GM18520 (cell line): ENCODE measurements at regions not wholly inside any gene's neighbourhood (a gene's known extent, or its start where the extent isn't known, plus 50 kb on each side); places are given as distances from the start of the nearest gene placed in this dataset.

Experiments used
- ATAC-seq: cut with Tn5 transposase; IDR thresholded peaks from one replicate; pipeline ENCODE4 v1.9.1; 2021; ENCODE audit not compliant: unreplicated experiment

- no peak for ATAC-seq
These were observed 521.8 kb upstream of the ZEB2 start for GRCh38 chr2:145041706-145042105.

DNA sequence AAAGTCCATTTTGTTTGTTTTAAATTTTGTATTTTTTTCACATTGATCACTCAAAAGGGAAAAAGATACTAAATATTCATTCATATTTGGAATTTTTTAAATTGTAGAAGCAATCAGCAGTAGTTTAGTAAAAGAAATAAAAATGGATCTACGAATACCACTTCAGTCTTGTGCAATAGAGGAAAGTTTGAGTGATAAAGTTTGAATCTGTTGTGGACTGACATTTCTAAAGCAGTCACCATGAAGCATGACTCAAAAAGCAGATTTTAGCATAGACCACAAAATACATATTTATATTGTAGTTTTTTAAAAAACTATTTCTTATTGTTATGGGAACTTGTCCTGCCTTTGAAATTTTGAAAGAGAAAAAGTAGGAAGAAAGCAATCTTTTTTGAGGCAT lies 520.5 kb upstream of the ZEB2 start:
- no peak for ATAC-seq

DNA sequence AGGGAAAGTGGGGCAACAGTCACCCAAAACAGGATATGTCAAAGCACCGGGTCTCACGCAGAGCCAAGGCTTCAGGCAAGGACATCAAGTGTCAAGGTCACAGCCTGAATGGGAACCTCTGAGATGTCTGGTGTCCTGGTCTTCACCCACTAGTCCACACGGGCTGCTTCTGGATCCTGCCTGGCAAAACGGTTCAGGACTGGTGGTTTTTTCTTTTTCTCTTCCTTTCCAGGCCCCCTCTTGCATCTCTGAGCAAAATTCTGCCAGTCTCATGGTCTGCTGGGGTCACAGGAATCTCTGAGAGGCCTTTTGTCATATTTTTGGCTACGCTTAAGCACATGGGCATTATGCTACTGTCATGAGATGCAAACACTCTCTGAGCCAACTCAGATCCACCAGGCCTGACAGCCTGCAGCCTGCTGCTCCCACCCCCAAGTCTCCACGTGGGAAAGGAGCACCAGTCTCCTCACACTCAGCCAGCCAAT lies 518.2 kb upstream of the ZEB2 start:
- no peak for ATAC-seq

GRCh38 chr2:145036421-145037011 lies 516.6 kb upstream of the ZEB2 start:
- no peak for ATAC-seq

GRCh38 chr2:145034511-145034910 lies 514.6 kb upstream of the ZEB2 start:
- ATAC-seq: no peak

- no peak for ATAC-seq
These were observed 513.5 kb upstream of the ZEB2 start for GRCh38 chr2:145033438-145033837.

DNA sequence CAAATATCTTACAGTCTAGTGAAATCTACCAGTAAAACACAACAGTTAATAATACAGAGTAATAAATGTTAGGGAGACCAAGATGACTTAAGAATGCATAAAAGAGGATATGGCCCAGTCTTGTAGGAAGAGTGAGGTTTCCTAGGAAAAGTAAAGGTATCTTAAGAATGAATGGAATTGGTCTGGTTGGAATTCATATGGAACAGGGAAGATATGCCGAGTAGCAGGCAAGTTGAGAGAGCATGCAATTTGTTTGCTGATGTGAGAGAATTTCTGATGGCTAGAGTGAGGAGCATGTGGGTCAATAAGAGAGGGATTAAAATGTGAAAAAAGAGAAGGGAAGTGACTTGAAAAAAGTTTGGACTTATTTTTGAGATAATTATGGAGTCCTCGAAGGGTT lies 512.9 kb upstream of the ZEB2 start:
- no peak for ATAC-seq

GRCh38 chr2:145029873-145030272 lies 510.0 kb upstream of the ZEB2 start:
- no peak for ATAC-seq

GRCh38 chr2:145029081-145029480 lies 509.2 kb upstream of the ZEB2 start:
- no peak for ATAC-seq

- ATAC-seq: no peak
These were observed 508.4 kb upstream of the ZEB2 start for GRCh38 chr2:145028101-145028920.

DNA sequence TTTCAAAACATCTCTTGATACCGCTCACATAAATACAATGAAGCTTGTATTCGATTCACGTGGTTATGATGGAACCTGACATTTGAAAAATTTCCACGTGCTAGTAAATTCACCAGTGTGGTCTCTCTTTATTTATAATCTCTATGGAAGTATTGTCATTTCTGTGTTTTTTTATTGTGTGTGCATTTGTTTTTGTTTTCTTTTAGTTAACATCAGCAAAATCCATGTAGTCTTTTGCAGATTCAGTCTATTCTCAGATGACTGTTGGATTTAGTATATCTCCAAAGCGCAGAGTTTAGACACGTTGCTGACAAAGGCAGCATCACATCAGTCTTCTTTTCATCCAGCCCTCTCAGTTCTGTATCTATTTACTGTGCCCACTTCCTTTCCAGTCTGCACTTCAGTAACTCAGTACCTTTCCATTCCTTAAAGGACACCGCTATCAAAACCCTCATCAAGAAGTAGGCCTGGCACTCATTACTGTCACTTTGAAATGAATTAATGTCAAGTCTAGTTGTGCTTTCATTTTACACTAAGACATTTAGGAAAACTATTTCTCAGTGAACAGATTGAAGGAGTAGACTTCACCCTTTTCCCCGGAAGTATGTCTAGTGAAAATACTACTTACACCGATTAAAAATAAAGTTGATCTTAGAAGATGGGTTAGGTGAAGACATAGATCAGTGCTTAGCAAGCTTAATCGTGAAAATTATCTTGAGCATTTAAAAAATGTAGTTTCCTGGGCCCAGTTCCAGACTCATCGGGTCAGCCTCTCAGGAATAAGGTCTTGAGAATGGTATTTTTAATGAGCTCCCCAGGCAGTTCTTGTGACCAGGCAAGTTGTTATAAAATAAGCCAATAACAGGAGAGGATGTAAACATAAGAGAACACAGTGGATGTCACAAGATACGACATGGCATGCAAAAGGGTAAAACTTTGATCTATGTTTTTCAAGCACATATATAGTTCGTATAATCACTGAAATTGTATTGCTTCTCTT lies 506.8 kb upstream of the ZEB2 start:
- ATAC-seq: no peak

DNA sequence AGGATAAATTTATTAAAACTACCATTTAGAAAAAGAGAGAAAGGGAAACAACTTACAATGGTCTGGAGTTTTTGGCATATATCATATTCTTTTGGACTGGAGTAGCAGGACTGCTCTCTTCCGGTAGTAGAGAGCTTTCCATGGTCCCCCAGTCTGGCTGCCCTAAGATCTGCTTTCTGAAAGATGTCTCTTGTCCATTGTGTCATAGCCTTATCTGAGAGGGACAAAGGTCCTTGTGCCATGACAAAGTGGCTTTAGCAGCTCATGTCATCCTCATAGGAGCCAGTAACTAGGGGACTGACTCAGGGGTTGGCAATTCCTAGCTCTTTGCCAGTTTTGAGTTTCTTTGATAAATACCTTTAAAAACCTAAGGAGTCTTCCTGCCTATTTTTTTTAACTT lies 505.5 kb upstream of the ZEB2 start:
- no peak for ATAC-seq

DNA sequence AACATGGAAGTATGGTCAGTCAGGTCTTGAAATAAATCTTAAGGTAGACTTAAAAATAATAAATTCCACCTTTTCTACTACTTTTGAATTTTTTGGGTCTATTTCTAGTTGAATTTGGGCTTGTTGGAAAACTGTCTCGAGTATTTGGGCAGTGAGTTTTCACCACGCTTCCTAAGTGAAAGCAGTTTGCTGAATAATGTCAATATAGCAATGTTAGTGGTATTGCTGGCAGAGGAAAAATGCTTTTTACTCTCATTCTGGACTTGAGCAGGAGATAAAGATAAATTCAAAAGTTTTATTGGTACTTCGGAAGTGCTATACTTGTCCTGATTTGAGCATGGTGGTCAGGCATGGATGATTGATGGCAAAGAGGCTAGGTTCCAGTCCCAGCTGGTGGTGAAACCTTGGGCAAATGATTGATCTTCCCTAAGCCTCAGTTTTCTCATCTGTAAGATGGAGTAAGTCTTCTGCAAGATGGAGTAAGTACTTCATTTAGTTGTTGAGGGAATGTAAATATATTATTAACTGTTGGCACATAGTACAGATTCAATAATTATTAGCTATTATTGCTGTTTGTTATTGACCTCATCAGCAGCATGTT lies 503.5 kb upstream of the ZEB2 start:
- ATAC-seq: no peak

DNA sequence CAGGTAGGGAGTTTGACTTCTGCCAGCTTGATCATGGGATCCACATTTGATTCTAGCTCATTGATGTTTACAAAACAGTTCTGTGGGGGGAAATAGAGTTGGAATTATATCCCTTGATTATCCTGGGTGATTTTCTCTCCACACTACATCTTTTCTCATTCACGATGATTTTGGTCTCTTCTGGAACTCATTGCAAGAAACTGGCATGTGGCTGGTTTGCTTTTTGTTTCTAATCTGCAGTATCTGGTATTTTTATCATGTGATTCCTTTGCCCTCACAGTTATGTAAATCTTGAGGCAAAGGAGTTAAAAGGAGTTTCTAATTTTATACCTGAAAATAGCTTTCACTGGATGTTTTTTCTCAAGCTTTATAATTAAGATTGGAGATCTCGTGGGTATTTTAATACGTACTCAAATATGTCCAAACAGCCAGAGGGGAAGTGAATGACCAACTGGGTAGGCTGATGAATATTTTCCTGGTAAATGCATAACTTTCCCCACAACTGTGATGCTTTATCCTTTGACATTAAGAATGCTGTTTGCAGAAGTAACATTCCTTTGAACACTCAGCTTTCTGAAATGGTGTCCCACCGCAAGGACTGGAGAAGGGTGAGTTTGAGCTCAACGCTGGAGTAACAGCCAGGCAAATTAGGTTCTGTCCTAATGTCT lies 502.9 kb upstream of the ZEB2 start:
- ATAC-seq: no peak

GRCh38 chr2:145021962-145022665 lies 502.2 kb upstream of the ZEB2 start:
- ATAC-seq: no peak

DNA sequence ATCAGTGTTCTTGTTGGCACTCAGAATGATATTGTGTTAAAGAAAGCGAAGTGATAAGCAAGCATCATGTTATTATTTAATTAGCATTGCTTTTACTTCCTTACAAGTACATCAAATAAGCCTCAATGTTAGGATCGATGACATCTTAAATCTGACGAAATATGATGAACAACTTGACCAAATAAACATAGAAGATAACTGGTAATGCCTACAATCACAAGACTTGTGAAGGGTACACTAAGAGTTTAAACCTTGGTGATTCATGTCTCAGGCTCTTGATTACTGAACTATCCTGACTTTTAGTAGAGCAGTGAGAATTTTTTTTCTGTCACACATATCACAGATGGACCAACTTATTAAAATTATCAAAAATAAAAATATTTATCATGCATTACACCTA lies 500.8 kb upstream of the ZEB2 start:
- no peak for ATAC-seq

GRCh38 chr2:145020139-145020538 lies 500.2 kb upstream of the ZEB2 start:
- no peak for ATAC-seq

DNA sequence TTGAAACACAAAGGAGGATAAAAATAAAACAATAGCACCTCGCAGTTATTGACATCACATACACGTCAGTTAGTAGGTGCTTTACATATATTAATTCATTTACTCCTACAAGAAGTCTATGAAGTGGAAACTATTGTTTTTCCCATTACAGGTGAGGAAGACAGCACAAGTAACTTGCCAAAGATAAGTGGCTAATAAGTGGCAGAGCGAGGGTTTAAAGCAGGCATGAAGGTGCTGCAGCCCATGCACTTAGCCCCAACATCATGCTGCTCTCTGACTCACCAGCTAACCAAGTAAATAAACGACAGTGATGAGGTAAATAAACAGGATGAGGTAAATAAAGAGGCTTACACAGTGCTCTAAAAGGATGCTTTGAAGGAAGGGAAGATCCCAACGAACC lies 498.6 kb upstream of the ZEB2 start:
- ATAC-seq: no peak

DNA sequence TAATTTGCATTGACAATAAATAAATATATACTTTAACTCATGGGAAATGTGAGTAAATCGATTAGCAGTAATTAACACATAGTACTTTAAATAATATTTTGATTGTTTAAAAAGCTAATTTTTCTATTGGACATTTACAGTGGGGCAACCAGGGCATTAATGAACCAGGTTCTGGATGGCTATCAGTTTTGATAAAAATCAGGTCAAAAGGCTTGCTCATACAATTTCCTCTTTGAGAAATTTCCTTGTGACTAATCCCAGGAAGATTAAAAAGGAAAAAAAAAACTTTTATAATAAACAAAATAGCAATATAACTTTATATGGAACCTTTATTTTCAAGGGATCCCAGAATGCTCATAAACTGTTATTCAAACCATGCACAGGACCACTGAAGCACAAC lies 497.2 kb upstream of the ZEB2 start:
- ATAC-seq: no peak

DNA sequence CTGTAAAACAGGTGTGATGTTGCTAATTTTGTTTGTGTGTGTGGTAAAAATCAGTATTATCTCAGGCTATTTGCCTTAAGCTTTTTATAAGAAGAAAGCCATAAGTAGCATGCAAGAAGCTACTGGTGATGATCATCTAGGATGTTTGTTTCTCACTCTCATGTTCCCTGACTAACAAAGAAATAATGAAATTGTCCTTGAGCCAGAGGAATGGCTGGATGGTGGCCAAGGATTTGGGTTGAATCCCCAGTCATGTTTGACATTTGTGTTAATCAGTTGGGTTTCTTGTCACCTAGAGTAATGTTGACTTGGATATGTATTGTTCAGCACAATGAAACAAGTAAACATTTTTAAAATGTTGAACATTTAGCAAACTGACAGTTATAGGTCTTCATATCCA lies 496.8 kb upstream of the ZEB2 start:
- ATAC-seq: no peak
